HL-60 (cell line): ENCODE measurements at regions not wholly inside any gene's neighbourhood (a gene's known extent, or its start where the extent isn't known, plus 50 kb on each side); places are given as distances from the start of the nearest gene placed in this dataset.
"Not testable (repeated sequence)": the region's sequence is repeated elsewhere in the genome, so short reads cannot be mapped to it uniquely, and the experiment has no call there.

Experiments used
- DNase-seq, 2 experiments: peaks; one replicate each; pipeline ENCODE4 v3.0.0-alpha.2; 2010 to 2020; ENCODE audit warnings: low read depth in 1 of 2, low spot score in 1 of 2
- H3K27ac ChIP-seq: fragments of 250-450 bp; sonication (Bioruptor Pico); replicated peaks from 2 replicates; pipeline ENCODE4 v1.5.1; 2020; ENCODE audit warnings: mild to moderate bottlenecking, moderate library complexity
- H3K27me3 ChIP-seq: fragments of 250-450 bp; sonication (Bioruptor Pico); 2 replicates; pipeline ENCODE4 v1.5.1; 2021; ENCODE audit warnings: mild to moderate bottlenecking, moderate library complexity; ENCODE audit not compliant: insufficient read depth, poor library complexity, severe bottlenecking
- H3K4me3 ChIP-seq: replicated peaks from 2 replicates; pipeline ENCODE4 v1.5.1; 2011; ENCODE audit warnings: mild to moderate bottlenecking, control low read depth, low read length; ENCODE audit not compliant: insufficient read depth
- GABPA ChIP-seq: IDR thresholded peaks from 2 replicates; pipeline ENCODE4 v1.6.1; 2012; ENCODE audit warnings: low read depth
- POLR2AphosphoS5 ChIP-seq: IDR thresholded peaks from 2 replicates; pipeline ENCODE4 v1.6.1; 2012; ENCODE audit warnings: low read depth
- SPI1 ChIP-seq: IDR thresholded peaks from 2 replicates; pipeline ENCODE4 v1.6.1; 2012; ENCODE audit warnings: low read depth, mild to moderate bottlenecking, borderline replicate concordance
- TF ChIP-seq, protein P1 (sequence below): IDR thresholded peaks from 2 replicates; pipeline ENCODE4 v1.6.1; 2012; ENCODE audit warnings: low read depth; ENCODE audit not compliant: insufficient replicate concordance
- TF ChIP-seq, protein P2 (sequence below): IDR thresholded peaks from one replicate; pipeline ENCODE4 v1.5.1; 2011; ENCODE audit warnings: low read length, control low read depth, inconsistent platforms; ENCODE audit not compliant: insufficient read depth

DNA sequence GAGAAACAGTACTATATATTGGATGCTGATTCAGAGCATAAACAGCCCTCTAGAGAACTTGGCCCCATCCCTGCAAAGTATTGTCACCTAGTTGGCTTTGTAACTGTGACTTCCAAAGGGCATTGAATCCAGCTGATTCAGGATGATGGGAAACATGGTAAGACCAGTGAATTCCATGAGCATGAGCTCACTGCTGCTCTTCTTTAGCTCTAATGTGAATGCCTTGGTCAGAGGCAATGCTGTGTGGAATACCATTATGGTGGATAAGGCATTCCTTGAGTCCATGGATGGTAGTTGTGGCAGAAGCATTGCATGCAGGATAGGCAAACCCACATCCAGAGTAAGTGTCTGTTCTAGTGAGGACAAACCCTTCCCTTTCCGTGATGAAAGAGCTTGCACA, 365.6 kb upstream of the EDA2R start:
- DNase-seq = no peak
- Histone ChIP-seq H3K27ac (no peak overlapping the region), H3K4me3 (no peak overlapping the region), H3K27me3 (no peaks in the 10 kb centered on the region)
- TF ChIP-seq, protein P1, sequence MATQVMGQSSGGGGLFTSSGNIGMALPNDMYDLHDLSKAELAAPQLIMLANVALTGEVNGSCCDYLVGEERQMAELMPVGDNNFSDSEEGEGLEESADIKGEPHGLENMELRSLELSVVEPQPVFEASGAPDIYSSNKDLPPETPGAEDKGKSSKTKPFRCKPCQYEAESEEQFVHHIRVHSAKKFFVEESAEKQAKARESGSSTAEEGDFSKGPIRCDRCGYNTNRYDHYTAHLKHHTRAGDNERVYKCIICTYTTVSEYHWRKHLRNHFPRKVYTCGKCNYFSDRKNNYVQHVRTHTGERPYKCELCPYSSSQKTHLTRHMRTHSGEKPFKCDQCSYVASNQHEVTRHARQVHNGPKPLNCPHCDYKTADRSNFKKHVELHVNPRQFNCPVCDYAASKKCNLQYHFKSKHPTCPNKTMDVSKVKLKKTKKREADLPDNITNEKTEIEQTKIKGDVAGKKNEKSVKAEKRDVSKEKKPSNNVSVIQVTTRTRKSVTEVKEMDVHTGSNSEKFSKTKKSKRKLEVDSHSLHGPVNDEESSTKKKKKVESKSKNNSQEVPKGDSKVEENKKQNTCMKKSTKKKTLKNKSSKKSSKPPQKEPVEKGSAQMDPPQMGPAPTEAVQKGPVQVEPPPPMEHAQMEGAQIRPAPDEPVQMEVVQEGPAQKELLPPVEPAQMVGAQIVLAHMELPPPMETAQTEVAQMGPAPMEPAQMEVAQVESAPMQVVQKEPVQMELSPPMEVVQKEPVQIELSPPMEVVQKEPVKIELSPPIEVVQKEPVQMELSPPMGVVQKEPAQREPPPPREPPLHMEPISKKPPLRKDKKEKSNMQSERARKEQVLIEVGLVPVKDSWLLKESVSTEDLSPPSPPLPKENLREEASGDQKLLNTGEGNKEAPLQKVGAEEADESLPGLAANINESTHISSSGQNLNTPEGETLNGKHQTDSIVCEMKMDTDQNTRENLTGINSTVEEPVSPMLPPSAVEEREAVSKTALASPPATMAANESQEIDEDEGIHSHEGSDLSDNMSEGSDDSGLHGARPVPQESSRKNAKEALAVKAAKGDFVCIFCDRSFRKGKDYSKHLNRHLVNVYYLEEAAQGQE = no peak
- TF ChIP-seq GABPA (no peak), POLR2AphosphoS5 (no peak), SPI1 (no peak)
- TF ChIP-seq, protein P2, sequence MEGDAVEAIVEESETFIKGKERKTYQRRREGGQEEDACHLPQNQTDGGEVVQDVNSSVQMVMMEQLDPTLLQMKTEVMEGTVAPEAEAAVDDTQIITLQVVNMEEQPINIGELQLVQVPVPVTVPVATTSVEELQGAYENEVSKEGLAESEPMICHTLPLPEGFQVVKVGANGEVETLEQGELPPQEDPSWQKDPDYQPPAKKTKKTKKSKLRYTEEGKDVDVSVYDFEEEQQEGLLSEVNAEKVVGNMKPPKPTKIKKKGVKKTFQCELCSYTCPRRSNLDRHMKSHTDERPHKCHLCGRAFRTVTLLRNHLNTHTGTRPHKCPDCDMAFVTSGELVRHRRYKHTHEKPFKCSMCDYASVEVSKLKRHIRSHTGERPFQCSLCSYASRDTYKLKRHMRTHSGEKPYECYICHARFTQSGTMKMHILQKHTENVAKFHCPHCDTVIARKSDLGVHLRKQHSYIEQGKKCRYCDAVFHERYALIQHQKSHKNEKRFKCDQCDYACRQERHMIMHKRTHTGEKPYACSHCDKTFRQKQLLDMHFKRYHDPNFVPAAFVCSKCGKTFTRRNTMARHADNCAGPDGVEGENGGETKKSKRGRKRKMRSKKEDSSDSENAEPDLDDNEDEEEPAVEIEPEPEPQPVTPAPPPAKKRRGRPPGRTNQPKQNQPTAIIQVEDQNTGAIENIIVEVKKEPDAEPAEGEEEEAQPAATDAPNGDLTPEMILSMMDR = no peak

DNA sequence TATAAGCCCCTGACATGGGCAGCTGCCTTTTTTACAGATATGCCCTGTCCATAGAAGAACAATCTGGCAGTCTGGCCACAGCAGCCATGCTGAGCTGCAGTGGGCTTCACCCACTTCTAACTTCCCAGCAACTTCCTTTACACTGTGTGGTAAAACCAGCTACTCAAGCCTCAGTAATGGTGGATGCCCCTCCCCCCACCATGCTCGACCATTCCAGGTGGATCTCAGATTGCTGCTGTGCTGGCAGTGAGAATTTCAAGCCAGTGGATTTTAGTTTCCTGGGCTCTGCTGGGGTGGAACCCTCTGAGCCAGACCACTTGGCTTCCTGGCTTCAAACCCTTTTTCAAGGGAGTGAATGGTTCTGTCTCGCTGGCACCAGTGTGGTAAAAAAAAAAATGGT, 355.9 kb upstream of the EDA2R start:
- H3K27ac ChIP-seq = no peak overlapping the region
- TF ChIP-seq GABPA (no peak), POLR2AphosphoS5 (no peak), SPI1 (no peak)
- TF ChIP-seq, protein P2 = no peak
- TF ChIP-seq, protein P1 = no peak
- H3K4me3 ChIP-seq = no peak overlapping the region
- DNase-seq = no peak
- no peaks in the 10 kb centered on the region for H3K27me3 ChIP-seq

DNA sequence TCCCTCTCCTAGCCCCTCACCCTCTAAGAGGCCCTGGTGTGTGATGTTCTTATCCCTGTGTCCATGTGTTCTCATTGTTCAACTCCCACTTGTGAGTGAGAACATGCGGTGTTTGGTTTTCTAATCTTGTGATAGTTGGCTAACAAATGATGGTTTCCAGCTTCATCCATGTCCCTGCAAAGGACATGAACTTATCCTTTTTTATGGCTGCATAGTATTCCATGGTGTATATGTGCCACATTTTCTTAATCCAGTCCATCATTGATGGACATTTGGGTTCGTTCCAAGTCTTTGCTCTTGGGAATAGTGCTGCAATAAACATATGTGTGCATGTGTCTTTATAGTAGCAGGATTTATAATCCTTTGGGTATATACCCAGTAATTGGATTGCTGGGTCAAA, 353.2 kb upstream of the EDA2R start:
- H3K27ac ChIP-seq, H3K4me3 ChIP-seq, DNase-seq, H3K27me3 ChIP-seq: not testable (repeated sequence)

DNA sequence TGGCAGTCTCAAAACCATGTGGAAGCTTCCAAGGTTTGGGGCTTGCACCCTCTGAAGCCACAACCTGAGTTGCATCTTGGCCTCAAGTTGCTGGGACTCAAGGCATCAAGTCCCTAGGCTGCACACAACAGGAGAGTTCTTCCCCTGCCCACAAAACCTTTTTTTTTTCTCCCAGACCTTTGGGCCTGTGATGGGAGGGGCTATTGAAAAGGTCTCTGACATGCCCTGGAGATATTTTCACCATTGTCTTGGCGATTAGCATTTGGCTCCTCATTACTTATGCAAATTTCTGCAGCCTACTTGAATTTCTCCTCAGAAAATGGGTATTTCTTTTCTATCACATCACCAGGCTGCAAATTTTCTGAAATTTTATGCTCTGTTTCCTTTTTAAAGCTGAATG, 349.5 kb upstream of the EDA2R start:
- no peaks in the 10 kb centered on the region for H3K27me3 ChIP-seq
- H3K4me3 ChIP-seq = no peak overlapping the region
- TF ChIP-seq, protein P1 = no peak
- TF ChIP-seq POLR2AphosphoS5 (no peak), SPI1 (no peak), GABPA (no peak)
- TF ChIP-seq, protein P2 = no peak
- DNase-seq = no peak
- H3K27ac ChIP-seq = no peak overlapping the region
